Frontal cortex (tissue), 4 donors: ENCODE measurements at regions not wholly inside any gene's neighbourhood (a gene's known extent, or its start where the extent isn't known, plus 50 kb on each side); places are given as distances from the start of the nearest gene placed in this dataset. TPM values are rescaled to one million over a fixed set of nuclear protein-coding genes. Genes with fewer than 3 reads are reported as not detected.

Experiments
- DNase-seq, 2 donors: peaks; one replicate each; pipeline ENCODE4 v3.0.0; 2012; ENCODE audit warnings: low spot score in 2 of 2
- FAIRE-seq: peaks from 2 replicates; lab custom pipeline; 2012; peaks lifted over from hg19 to GRCh38; lab: Jason Lieb, UNC
- small RNA-seq: library from RNA; depleted of rRNA; stranded (forward); fragments of <200 nt; gene quantifications from one replicate; pipeline ENCODE3, GENCODE V24; 2014
- donor health status: control.
- donor health status: control.
- donor health status: control.

DNA sequence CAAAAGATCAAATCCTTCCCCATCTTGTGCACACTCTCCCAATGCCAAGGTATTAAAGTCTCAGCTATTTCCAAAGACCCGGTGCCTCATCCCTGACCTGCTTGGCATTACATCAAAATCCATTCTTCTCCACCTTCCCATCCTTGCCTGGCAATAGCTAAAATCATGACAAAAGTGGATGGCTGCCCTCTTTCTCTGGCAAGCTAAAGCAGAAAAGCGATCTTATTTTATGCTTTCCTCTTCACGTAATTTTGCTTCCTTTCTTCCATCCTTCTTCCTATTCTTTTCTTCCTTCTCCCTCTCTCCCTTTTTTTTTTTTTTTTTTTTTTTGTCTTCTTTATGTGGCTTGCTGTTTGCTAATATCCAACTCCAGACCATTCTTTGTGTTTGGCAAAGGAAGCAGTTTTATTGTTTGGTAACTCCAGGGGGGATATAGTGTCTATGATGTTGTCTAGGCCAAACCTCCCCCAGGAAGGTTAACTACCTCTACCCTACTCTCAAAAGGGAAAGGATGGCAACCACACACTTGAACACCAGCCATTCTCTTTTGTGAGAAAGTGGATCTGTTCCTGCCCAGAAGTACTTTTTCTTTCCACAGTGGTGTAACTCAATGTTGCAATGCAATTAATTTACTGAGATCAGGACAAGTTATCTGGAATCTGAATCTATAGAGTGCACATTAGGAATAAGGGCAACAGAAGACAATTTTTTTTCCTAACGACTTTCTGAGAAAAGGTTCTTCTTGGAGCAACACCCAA lies 120.9 kb upstream of the TMEM161B start:
- no peak for DNase-seq
- no peak for FAIRE-seq

GRCh38 chr5:88388476-88389337 lies 120.1 kb upstream of the TMEM161B start:
- DNase-seq, result no peak

GRCh38 chr5:88384886-88385285 lies 116.2 kb upstream of the TMEM161B start:
- FAIRE-seq (no peak), DNase-seq (no peak)

More at GRCh38 chr5:88388476-88389337, 120.1 kb upstream of the TMEM161B start:
- no peak for FAIRE-seq

- DNase-seq, result no peak
- FAIRE-seq, result no peak
Measured at GRCh38 chr5:88380332-88380731, 111.7 kb upstream of the TMEM161B start.

- DNase-seq (no peak), FAIRE-seq (no peak)
Measured at GRCh38 chr5:88377705-88378656, 109.3 kb upstream of the TMEM161B start.

GRCh38 chr5:88377240-88377639 lies 108.6 kb upstream of the TMEM161B start:
- no peak for FAIRE-seq
- DNase-seq, result no peak

GRCh38 chr5:88376728-88377127 lies 108.1 kb upstream of the TMEM161B start:
- DNase-seq (no peak), FAIRE-seq (no peak)

GRCh38 chr5:88374391-88374790 lies 105.7 kb upstream of the TMEM161B start:
- FAIRE-seq, result no peak
- no peak for DNase-seq

DNA sequence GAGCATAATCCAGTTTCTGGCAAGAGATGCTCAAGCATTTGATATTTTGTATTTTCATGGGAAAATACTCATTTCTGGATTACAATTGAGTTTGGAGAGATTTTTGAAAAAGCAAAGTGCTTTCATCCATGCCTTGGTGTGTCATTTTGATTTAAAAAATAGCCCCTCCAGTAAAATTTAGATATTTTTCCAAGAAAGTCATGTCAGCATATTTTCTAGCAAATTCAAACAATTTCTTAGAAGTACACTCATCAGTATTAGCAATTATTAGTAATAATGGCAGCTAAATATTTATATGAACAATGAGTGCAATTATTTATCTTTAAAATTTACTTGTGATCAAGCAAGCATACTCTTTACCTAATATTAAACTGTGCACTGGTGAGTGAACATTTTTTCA lies 102.2 kb upstream of the TMEM161B start:
- FAIRE-seq, result no peak
- DNase-seq, result no peak

- FAIRE-seq, result no peak
- DNase-seq, result no peak
Measured at GRCh38 chr5:88368201-88368600, 99.6 kb upstream of the TMEM161B start.

DNA sequence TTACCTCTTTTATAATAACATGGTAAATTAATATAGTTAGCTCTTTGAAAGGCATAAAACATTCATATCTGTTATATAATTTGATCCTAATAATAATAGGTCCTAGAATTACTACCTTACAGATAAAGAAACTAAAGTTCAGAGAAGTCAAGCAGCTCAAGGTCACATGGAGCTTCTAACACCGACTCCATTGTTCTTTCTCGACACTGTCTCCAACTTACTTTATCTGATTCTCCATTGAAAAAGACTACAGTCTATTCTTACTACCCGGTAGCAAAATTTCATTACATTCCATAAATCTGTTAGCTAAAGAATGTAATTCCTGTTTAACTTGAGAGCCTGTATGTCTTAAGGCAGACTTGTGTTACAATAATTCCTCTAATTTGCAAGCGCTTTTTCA lies 96.3 kb upstream of the TMEM161B start:
- DNase-seq (no peak), FAIRE-seq (no peak)

DNA sequence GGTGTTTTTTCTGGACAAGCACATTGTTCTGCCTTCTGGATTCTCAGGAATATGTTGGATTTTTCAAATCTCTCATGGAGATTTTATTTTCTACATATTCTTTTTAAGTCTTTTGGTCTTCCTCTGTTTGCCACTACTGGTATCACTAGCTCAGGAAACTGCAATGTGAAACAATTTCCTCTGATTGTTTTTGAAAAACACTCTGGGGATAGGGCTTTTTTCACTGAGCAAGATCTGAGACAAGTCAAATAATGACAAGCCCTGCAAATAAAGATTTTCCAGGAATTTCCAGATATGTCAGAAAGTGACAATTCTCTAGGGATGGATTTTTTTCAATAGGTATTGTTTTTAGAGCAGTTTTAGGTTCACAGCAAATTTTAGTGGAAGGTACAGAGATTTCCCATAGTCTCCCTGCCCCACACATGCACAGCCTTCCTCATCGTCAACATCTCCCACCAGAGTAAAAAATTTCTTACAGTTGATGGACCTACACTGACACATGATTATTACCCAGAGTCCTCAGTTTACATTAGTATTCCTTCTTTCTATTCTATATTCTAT lies 86.9 kb upstream of the TMEM161B start:
- no peak for FAIRE-seq
- DNase-seq, result no peak

- FAIRE-seq (no peak), DNase-seq (no peak)
Measured at GRCh38 chr5:88325868-88326267, 57.2 kb upstream of the TMEM161B start.

DNA sequence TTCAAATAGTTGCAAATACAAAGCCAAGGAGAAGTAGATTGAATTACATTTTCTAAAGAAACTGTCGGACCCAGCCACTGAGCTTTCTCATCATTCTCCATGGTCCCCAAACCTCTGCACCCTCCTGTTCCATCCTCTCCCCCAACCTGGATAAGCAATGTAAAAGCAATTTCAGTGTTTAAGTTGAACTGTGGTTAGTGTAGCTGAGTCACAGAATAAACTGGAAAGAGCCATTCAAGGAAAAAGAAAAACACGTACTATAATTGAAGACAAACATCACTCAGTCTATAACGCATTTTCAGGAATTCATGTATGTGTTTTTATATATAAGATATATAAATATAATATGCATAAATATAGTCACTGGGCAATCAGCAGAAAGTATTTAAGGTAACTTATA lies 54.1 kb upstream of the TMEM161B start:
- FAIRE-seq (no peak), DNase-seq (no peak)

Small RNAs in the stretch of these regions (small RNA-seq; reads per million reads assigned to genes)
- not detected for gene RF00156
